ENCODE measurements at regions not wholly inside any gene's neighbourhood (a gene's known extent, or its start where the extent isn't known, plus 50 kb on each side); places are given as distances from the start of the nearest gene placed in this dataset.
A peak's percentile ranks its signal among the peaks of the same experiment; 100 is the strongest.
"Not testable (repeated sequence)": the region's sequence is repeated elsewhere in the genome, so short reads cannot be mapped to it uniquely, and the experiment has no call there.

DNA sequence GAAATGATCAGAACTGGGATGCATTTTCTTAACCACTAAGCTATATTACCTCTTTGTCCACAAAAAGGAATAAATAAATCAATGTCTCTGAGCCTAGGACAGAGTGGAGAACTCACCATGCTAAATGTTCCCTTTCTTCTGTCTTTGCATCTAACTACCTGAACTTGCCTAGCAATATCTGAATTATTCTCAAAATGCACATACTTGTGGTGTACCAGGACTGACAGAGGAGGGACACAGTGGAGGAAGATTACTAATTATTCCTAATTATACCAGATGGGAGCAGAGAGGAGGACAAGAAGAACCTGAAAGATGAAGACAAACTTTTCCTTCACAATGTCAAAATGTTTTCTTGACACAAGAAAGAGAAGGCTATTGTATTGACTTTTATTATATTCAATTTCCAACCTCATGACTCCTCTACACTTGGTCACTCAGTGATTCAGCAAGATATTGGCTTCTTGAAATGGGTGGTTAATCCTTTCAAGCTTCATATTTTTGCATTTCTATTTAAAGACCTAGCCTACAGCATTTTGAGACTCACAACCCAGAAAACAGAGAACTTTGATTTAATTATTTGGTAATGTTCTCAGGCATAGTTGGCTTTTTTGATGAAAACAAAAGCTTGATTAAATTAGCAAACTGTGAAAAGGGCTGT is 117.2 kb upstream of the LRFN5 start:
- Histone ChIP-seq H3K9me3 (ENCODE audit: control insufficient read depth, insufficient read depth, low read length) (no peaks in the 10 kb centered on the region), H3K4me3 (ENCODE audit: low read depth, low read length) (no peak overlapping the region), H3K36me3 (ENCODE audit: control insufficient read depth, insufficient read depth, low read length) (no peaks in the 10 kb centered on the region), H3K4me1 (ENCODE audit: control insufficient read depth, insufficient read depth, low read length) (no peaks in the 10 kb centered on the region), H3K9ac (ENCODE audit: low read depth, low read length) (no peak overlapping the region), H3K27ac (ENCODE audit: low read depth, low read length) (no peak overlapping the region), H3K27me3 (ENCODE audit: control insufficient read depth, insufficient read depth, low read length) (no peaks in the 10 kb centered on the region)

DNA sequence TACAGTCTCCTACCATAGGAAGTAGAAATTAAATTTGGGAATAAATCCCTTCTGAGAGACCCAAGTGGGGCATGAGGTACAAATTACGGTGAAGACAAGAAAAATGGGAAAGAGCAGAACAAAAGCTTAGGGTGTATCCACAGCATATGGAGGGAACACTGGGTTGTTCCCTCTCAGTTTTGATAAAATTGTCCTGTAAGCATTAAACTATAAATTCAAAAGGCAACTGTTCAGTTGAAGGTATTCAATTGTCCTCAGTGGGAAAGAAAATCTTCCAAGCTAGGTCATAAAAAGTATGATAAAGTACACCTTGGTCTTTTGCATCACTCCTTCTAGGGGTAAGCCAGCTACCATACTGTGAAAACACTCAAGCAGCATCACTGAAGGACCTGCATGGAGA is 118.3 kb upstream of the LRFN5 start:
- H3K4me3 ChIP-seq (ENCODE audit: low read depth, low read length) = no peak overlapping the region
- H3K9me3 ChIP-seq (ENCODE audit: control insufficient read depth, insufficient read depth, low read length) = no peaks in the 10 kb centered on the region
- H3K4me1 ChIP-seq (ENCODE audit: control insufficient read depth, insufficient read depth, low read length) = no peaks in the 10 kb centered on the region
- H3K36me3 ChIP-seq (ENCODE audit: control insufficient read depth, insufficient read depth, low read length) = no peaks in the 10 kb centered on the region
- H3K27ac ChIP-seq (ENCODE audit: low read depth, low read length) = no peak overlapping the region
- H3K9ac ChIP-seq (ENCODE audit: low read depth, low read length) = no peak overlapping the region
- no peaks in the 10 kb centered on the region for H3K27me3 ChIP-seq (ENCODE audit: control insufficient read depth, insufficient read depth, low read length)

DNA sequence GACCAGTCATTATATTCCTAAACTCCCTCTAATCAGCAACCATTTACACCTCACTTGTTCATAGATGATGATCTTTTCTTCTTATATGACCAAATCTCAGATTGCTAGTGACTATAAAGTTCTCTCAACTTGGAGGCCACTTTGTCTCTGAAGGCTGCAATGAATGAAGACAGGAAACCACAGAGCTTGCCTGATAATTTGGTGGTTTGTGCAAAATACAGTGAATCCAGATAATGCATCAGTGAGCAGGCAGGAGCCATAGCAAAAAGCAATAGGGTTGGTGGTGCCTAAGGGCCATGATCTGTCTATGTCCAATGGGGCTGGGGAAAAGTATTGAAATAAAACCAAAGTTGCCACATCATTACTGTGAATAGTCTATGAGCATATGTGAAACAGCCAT is 123.8 kb upstream of the LRFN5 start:
- H3K36me3 ChIP-seq (ENCODE audit: control insufficient read depth, insufficient read depth, low read length) = no peaks in the 10 kb centered on the region
- no peak overlapping the region for H3K9ac ChIP-seq (ENCODE audit: low read depth, low read length)
- no peak overlapping the region for H3K4me3 ChIP-seq (ENCODE audit: low read depth, low read length)
- H3K27me3 ChIP-seq (ENCODE audit: control insufficient read depth, insufficient read depth, low read length) = no peaks in the 10 kb centered on the region
- H3K27ac ChIP-seq (ENCODE audit: low read depth, low read length) = no peak overlapping the region
- H3K4me1 ChIP-seq (ENCODE audit: control insufficient read depth, insufficient read depth, low read length) = no peaks in the 10 kb centered on the region
- no peaks in the 10 kb centered on the region for H3K9me3 ChIP-seq (ENCODE audit: control insufficient read depth, insufficient read depth, low read length)

DNA sequence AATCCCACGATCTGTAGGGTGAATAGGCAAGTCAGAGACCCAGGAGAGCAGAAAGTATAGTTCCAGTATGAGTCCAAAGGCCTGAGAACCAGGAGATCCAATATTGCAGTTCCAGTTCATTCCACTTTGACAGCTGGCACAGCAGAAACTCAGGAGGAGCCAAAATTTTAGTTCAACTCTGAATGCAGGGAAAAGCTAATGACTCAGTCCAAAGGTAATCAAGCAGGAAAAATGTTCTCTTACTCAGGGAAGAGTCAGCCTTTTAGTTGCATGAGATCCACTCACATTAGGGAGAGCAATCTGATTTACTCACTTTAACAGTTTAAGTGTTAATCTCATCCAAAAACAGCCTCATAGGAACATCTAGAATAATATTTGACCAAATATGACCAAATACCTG is 130.2 kb upstream of the LRFN5 start:
- no peaks in the 10 kb centered on the region for H3K36me3 ChIP-seq (ENCODE audit: control insufficient read depth, insufficient read depth, low read length)
- H3K4me1 ChIP-seq (ENCODE audit: control insufficient read depth, insufficient read depth, low read length) = peaks cover 3% of the 10 kb centered on the region; the same call in 1 of the 2 replicates
- H3K27ac ChIP-seq (ENCODE audit: low read depth, low read length) = no peak overlapping the region
- H3K9ac ChIP-seq (ENCODE audit: low read depth, low read length) = no peak overlapping the region
- no peak overlapping the region for H3K4me3 ChIP-seq (ENCODE audit: low read depth, low read length)
- no peaks in the 10 kb centered on the region for H3K9me3 ChIP-seq (ENCODE audit: control insufficient read depth, insufficient read depth, low read length)
- no peaks in the 10 kb centered on the region for H3K27me3 ChIP-seq (ENCODE audit: control insufficient read depth, insufficient read depth, low read length)

DNA sequence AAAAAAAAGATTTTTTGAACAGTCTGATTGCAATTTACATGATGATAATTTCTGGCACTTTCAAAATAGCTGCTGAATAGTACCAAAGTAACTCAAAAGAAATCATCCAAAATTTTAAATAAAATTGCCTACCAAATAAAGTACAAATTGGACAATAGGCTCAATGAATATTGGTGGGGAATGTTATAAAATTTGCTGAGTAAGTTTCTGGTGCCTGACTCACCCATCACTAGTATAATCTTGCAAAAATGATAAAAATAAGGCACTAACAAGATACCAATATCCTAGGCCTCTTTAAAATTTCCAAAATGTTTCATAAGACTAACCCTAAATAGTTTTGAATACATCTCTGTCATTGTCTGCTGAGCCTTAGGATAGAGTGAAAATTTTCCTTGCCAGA is 145.3 kb upstream of the LRFN5 start:
- Histone ChIP-seq H3K36me3 (ENCODE audit: control insufficient read depth, insufficient read depth, low read length) (no peaks in the 10 kb centered on the region), H3K4me1 (ENCODE audit: control insufficient read depth, insufficient read depth, low read length) (peaks cover 5% of the 10 kb centered on the region; the same call in 1 of the 2 replicates), H3K4me3 (ENCODE audit: low read depth, low read length) (no peak overlapping the region), H3K9me3 (ENCODE audit: control insufficient read depth, insufficient read depth, low read length) (no peaks in the 10 kb centered on the region), H3K27me3 (ENCODE audit: control insufficient read depth, insufficient read depth, low read length) (no peaks in the 10 kb centered on the region), H3K27ac (ENCODE audit: low read depth, low read length) (no peak overlapping the region), H3K9ac (ENCODE audit: low read depth, low read length) (no peak overlapping the region)

DNA sequence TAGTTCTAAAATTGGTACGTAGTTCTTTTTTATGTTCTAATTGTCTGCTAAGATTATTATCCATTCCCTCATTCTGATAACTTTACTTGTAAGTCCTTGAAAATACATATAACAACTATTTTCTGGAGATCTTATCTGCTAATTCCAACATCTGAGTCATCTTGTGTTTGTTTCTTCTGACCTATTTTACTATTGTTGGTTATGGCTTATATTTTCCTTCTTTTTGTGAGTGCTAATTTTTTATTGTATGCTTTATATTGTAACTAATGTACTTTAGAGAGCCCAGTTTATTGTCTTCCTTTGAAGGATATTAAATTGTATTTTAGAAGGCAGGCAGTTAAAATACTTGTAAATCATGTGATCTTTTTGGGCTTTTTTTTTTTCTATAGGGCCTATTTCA is 149.3 kb upstream of the LRFN5 start:
- Histone ChIP-seq H3K4me3 (ENCODE audit: low read depth, low read length) (no peak overlapping the region), H3K27me3 (ENCODE audit: control insufficient read depth, insufficient read depth, low read length) (no peaks in the 10 kb centered on the region), H3K27ac (ENCODE audit: low read depth, low read length) (no peak overlapping the region), H3K9me3 (ENCODE audit: control insufficient read depth, insufficient read depth, low read length) (no peaks in the 10 kb centered on the region), H3K9ac (ENCODE audit: low read depth, low read length) (no peak overlapping the region), H3K4me1 (ENCODE audit: control insufficient read depth, insufficient read depth, low read length) (0 out of 2 replicates have a peak, but pooled peaks cover 2% of the 10 kb centered on the region), H3K36me3 (ENCODE audit: control insufficient read depth, insufficient read depth, low read length) (no peaks in the 10 kb centered on the region)

DNA sequence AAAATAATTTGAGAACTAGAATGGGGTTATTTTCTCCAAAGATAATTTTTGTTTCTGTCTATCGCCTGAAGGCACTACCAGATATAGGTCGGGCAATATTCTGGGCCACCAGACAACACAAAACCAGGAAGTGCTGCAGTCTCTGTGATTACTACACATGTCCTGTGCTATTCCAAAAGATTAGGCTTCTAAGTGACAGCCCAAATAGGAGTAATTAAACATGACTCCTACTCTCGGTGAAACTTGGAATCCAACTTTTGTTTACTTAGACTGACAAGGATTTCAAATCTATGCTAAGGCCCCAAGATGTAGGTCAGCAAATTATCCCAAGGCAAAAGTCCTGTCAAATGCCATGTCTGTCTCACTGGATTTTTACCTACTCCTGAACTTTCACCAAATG is 157.6 kb upstream of the LRFN5 start:
- H3K36me3 ChIP-seq (ENCODE audit: control insufficient read depth, insufficient read depth, low read length) = no peaks in the 10 kb centered on the region
- no peak overlapping the region for H3K9ac ChIP-seq (ENCODE audit: low read depth, low read length)
- peaks cover 25% of the 10 kb centered on the region for H3K4me1 ChIP-seq (ENCODE audit: control insufficient read depth, insufficient read depth, low read length)
- no peaks in the 10 kb centered on the region for H3K27me3 ChIP-seq (ENCODE audit: control insufficient read depth, insufficient read depth, low read length)
- no peak overlapping the region for H3K4me3 ChIP-seq (ENCODE audit: low read depth, low read length)
- H3K9me3 ChIP-seq (ENCODE audit: control insufficient read depth, insufficient read depth, low read length) = no peaks in the 10 kb centered on the region
- H3K27ac ChIP-seq (ENCODE audit: low read depth, low read length) = no peak overlapping the region

DNA sequence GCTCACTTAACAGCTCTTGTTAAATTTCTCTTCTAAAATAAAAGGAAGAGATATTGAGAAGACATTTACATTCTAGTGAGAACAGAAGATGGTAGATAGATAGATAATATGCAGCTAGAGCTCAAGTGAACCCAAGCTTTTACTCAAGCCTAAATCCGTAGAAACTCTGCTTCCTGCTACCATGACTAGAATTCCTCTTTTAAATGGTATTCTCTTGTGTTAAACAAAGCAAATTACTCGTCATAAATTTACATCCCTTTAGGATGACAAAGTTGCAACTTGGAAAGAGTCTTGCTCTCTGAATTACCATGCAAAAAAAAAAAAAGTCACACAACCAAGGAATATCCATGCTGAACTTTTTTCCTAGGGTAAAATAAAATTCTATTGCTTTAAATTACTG is 160.7 kb upstream of the LRFN5 start:
- Histone ChIP-seq H3K9ac (ENCODE audit: low read depth, low read length) (no peak overlapping the region), H3K9me3 (ENCODE audit: control insufficient read depth, insufficient read depth, low read length) (no peaks in the 10 kb centered on the region), H3K4me3 (ENCODE audit: low read depth, low read length) (no peak overlapping the region), H3K4me1 (ENCODE audit: control insufficient read depth, insufficient read depth, low read length) (peaks cover 23% of the 10 kb centered on the region), H3K27me3 (ENCODE audit: control insufficient read depth, insufficient read depth, low read length) (no peaks in the 10 kb centered on the region), H3K27ac (ENCODE audit: low read depth, low read length) (peak overlapping the region; percentile 37), H3K36me3 (ENCODE audit: control insufficient read depth, insufficient read depth, low read length) (no peaks in the 10 kb centered on the region)

DNA sequence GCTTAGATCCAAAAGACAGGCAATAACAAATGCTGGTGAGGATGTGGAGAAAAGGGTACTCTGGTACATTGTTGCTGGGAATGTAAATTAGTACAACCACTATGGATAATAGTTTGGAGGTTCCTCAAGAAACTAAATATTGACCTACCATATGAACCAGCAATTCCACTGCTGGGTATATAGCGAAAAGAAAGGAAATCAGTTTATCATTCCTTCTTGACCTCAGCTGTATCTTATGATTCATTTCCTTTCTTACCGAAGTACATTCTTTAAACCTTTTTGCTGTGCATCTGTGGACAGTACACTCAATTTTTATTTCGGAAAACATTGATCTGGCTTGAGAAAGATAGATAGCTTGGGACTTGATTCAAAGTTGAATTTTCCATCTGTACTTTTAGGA is 183.2 kb upstream of the LRFN5 start:
- no peaks in the 10 kb centered on the region for H3K36me3 ChIP-seq (ENCODE audit: control insufficient read depth, insufficient read depth, low read length)
- peaks cover 9% of the 10 kb centered on the region for H3K4me1 ChIP-seq (ENCODE audit: control insufficient read depth, insufficient read depth, low read length)
- no peaks in the 10 kb centered on the region for H3K27me3 ChIP-seq (ENCODE audit: control insufficient read depth, insufficient read depth, low read length)
- H3K9ac ChIP-seq (ENCODE audit: low read depth, low read length) = no peak overlapping the region
- H3K27ac ChIP-seq (ENCODE audit: low read depth, low read length) = no peak overlapping the region
- H3K4me3 ChIP-seq (ENCODE audit: low read depth, low read length) = no peak overlapping the region
- H3K9me3 ChIP-seq (ENCODE audit: control insufficient read depth, insufficient read depth, low read length) = no peaks in the 10 kb centered on the region

DNA sequence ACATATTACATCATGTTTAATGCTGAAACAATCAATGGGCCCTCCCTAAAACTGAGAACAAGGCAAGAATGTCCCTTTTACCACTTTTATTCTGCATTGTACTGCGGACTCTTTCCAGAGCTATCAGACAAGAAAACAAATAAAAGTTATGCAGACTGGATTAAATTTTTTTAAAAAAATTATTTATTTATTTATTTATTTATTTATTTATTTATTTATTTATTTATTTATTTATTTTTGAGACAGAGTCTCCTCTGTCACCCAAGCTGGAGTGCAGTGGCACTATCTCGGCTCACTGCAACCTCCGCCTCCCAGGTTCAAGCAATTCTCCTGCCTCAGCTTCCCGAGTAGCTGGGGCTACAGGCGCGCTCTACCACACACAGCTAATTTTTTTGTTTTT is 185.4 kb upstream of the LRFN5 start:
- not testable (repeated sequence) for H3K9ac ChIP-seq (ENCODE audit: low read depth, low read length); H3K36me3 ChIP-seq (ENCODE audit: control insufficient read depth, insufficient read depth, low read length); H3K4me3 ChIP-seq (ENCODE audit: low read depth, low read length); H3K27ac ChIP-seq (ENCODE audit: low read depth, low read length); H3K9me3 ChIP-seq (ENCODE audit: control insufficient read depth, insufficient read depth, low read length); H3K27me3 ChIP-seq (ENCODE audit: control insufficient read depth, insufficient read depth, low read length)
- H3K4me1 ChIP-seq (ENCODE audit: control insufficient read depth, insufficient read depth, low read length) = peaks cover 18% of the 10 kb centered on the region

DNA sequence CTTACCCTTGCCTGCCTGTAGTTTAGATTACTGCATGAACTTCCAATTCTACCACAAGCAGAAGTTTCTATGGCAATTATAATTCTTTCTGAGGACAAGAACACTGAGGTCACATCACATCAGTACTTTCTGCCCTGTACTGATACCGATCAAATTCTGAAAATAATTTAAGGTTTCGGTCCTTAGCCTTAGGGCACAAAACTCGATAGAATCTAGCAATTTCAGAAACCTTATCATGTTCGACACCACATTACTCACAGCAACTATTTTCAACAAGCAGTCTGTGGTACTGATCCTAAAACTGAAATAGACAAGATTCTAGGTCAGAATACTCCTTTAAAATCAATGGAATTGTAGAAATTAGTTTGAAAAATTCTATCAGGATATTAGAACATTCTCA is 187.0 kb upstream of the LRFN5 start:
- no peak overlapping the region for H3K9ac ChIP-seq (ENCODE audit: low read depth, low read length)
- peaks cover 18% of the 10 kb centered on the region for H3K4me1 ChIP-seq (ENCODE audit: control insufficient read depth, insufficient read depth, low read length)
- no peak overlapping the region for H3K4me3 ChIP-seq (ENCODE audit: low read depth, low read length)
- H3K36me3 ChIP-seq (ENCODE audit: control insufficient read depth, insufficient read depth, low read length) = no peaks in the 10 kb centered on the region
- no peak overlapping the region for H3K27ac ChIP-seq (ENCODE audit: low read depth, low read length)
- no peaks in the 10 kb centered on the region for H3K9me3 ChIP-seq (ENCODE audit: control insufficient read depth, insufficient read depth, low read length)
- no peaks in the 10 kb centered on the region for H3K27me3 ChIP-seq (ENCODE audit: control insufficient read depth, insufficient read depth, low read length)

DNA sequence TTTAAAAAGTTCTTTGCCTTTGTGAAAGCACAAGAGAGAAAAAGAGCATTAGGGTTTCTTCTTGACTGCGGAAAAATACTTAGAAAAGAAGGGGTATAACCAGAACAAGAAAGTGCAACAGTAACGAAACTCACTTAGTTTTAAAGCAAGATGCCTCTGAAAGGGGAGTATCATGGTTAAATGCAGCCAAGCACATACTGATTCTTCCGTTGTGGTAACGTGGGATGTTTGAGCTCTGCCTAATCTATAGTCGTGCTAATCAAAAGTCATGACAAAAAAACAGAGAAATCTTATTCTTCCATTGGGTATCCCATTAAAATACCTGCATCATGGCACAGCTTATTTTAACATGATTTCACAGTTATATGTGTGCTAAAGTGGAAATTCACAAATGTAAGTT is 187.8 kb upstream of the LRFN5 start:
- H3K4me3 ChIP-seq (ENCODE audit: low read depth, low read length) = no peak overlapping the region
- peaks cover 18% of the 10 kb centered on the region for H3K4me1 ChIP-seq (ENCODE audit: control insufficient read depth, insufficient read depth, low read length)
- H3K36me3 ChIP-seq (ENCODE audit: control insufficient read depth, insufficient read depth, low read length) = no peaks in the 10 kb centered on the region
- no peaks in the 10 kb centered on the region for H3K27me3 ChIP-seq (ENCODE audit: control insufficient read depth, insufficient read depth, low read length)
- no peak overlapping the region for H3K9ac ChIP-seq (ENCODE audit: low read depth, low read length)
- no peak overlapping the region for H3K27ac ChIP-seq (ENCODE audit: low read depth, low read length)
- no peaks in the 10 kb centered on the region for H3K9me3 ChIP-seq (ENCODE audit: control insufficient read depth, insufficient read depth, low read length)

Data from HUES48 (cell line).